ENCODE measurements at regions not wholly inside any gene's neighbourhood (a gene's known extent, or its start where the extent isn't known, plus 50 kb on each side); places are given as distances from the start of the nearest gene placed in this dataset.

DNA sequence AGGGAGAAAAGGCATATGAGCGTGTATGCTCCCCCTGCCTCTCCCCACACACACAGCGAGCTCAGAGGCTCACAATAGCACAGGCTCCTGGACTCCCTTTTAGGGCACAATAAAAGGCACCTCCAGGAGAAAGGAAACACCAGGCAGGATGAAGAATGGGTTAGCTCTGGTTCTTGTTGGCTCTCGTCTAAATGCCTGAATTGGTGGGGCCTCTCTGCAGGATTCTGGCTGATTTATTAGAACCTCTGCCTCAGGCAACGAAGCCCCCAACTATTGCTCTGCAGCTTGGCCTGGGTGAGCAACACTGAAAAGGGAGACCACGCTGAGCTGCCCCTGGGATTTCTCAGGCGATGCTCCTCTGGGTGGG is 590.9 kb upstream of the PLXNA2 start:
- BruUV-seq (replicated peaks): no TSS peak
- Histone ChIP-seq H3K36me3 (ENCODE audit: low read depth) (no peaks in the 10 kb centered on the region), H3K4me3 (no peak overlapping the region), H2AFZ (no peak overlapping the region), H3K4me2 (no peak overlapping the region), H4K20me1 (ENCODE audit: insufficient read depth) (no peaks in the 10 kb centered on the region), H3K9me3 (ENCODE audit: insufficient read depth, low read depth) (no peaks in the 10 kb centered on the region), H3K79me2 (ENCODE audit: low read depth) (no peaks in the 10 kb centered on the region), H3F3A (ENCODE audit: insufficient read depth, low read depth) (no peaks in the 10 kb centered on the region), H3K4me1 (replicated peaks; ENCODE audit: insufficient read depth) (no peaks in the 10 kb centered on the region), H3K27me3 (ENCODE audit: insufficient read depth, low read depth) (peaks cover 51% of the 10 kb centered on the region), H3K9me2 (ENCODE audit: insufficient read depth) (no peaks in the 10 kb centered on the region), H3K27ac (no peak overlapping the region)
- no peak for TF ChIP-seq EZH2 (IDR thresholded peaks at IDR 0.05; ENCODE audit: low read depth)
- TF ChIP-seq, protein P1, sequence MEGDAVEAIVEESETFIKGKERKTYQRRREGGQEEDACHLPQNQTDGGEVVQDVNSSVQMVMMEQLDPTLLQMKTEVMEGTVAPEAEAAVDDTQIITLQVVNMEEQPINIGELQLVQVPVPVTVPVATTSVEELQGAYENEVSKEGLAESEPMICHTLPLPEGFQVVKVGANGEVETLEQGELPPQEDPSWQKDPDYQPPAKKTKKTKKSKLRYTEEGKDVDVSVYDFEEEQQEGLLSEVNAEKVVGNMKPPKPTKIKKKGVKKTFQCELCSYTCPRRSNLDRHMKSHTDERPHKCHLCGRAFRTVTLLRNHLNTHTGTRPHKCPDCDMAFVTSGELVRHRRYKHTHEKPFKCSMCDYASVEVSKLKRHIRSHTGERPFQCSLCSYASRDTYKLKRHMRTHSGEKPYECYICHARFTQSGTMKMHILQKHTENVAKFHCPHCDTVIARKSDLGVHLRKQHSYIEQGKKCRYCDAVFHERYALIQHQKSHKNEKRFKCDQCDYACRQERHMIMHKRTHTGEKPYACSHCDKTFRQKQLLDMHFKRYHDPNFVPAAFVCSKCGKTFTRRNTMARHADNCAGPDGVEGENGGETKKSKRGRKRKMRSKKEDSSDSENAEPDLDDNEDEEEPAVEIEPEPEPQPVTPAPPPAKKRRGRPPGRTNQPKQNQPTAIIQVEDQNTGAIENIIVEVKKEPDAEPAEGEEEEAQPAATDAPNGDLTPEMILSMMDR (conservative IDR thresholded peaks at IDR 0.05): no peak
- no peak for DNase-seq
- ChIA-PET POLR2A (ENCODE audit: unreplicated experiment) (no interaction called here), CTCF (no interaction called here)
- intact Hi-C loops (cut with micrococcal nuclease; ENCODE audit: unreplicated experiment): no loop called here

DNA sequence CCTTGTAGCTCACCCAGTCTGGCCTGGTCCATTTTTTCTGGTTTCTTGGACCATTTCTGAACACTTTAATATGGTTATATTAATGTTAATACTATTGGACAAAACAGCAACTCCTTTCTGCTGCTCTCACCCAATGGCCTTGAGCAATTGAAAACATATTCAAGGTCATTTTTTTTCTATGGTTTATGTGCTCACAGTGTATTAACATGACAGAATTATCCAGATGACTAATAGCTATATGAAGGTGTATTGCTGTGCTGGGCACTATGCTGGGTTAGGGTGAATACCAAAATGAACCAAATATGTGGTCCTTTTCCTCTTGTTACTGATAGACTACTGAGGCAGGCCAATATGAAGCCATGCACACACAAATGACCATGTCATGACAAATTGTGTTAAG is 591.6 kb upstream of the PLXNA2 start:
- Histone ChIP-seq H3K79me2 (ENCODE audit: low read depth) (no peaks in the 10 kb centered on the region), H3F3A (ENCODE audit: insufficient read depth, low read depth) (no peaks in the 10 kb centered on the region), H3K36me3 (ENCODE audit: low read depth) (no peaks in the 10 kb centered on the region), H4K20me1 (ENCODE audit: insufficient read depth) (no peaks in the 10 kb centered on the region), H3K4me1 (replicated peaks; ENCODE audit: insufficient read depth) (no peaks in the 10 kb centered on the region), H3K4me3 (no peak overlapping the region), H3K27ac (no peak overlapping the region), H3K27me3 (ENCODE audit: insufficient read depth, low read depth) (peaks cover 45% of the 10 kb centered on the region), H3K9me3 (ENCODE audit: insufficient read depth, low read depth) (no peaks in the 10 kb centered on the region), H3K4me2 (no peak overlapping the region), H3K9me2 (ENCODE audit: insufficient read depth) (no peaks in the 10 kb centered on the region), H2AFZ (no peak overlapping the region)
- CTCF ChIA-PET: no interaction called here
- no TSS peak for BruUV-seq (replicated peaks)
- POLR2A ChIA-PET (ENCODE audit: unreplicated experiment): no interaction called here
- intact Hi-C loops (cut with micrococcal nuclease; ENCODE audit: unreplicated experiment): no loop called here
- no peak for DNase-seq
- TF ChIP-seq, protein P1 (conservative IDR thresholded peaks at IDR 0.05): no peak
- TF ChIP-seq EZH2 (IDR thresholded peaks at IDR 0.05; ENCODE audit: low read depth): no peak

DNA sequence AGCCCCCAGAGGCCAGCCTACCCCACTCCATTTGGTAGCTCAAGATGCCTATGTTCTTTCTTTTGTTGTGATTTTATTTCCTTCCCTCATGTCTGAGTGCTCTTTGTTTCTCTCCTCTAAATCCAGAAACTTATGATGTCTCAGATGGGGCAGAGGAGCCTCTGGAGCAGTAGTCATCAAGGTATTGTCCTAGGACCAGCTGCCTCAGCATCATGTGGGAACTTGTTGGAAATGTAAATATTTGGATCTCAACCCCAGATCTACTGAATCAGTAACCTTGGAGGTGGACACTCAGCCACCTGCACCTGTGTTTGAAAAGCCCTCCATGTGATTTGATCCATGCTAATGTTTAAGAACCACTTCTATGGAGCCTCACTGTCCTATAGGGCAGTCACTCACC is 593.1 kb upstream of the PLXNA2 start:
- no peaks in the 10 kb centered on the region for H3K9me2 ChIP-seq (ENCODE audit: insufficient read depth)
- intact Hi-C loops (cut with micrococcal nuclease; ENCODE audit: unreplicated experiment): no loop called here
- peaks cover 39% of the 10 kb centered on the region for H3K27me3 ChIP-seq (ENCODE audit: insufficient read depth, low read depth)
- TF ChIP-seq, protein P1 (conservative IDR thresholded peaks at IDR 0.05): no peak
- TF ChIP-seq EZH2 (IDR thresholded peaks at IDR 0.05; ENCODE audit: low read depth): no peak
- no peak overlapping the region for H2AFZ ChIP-seq
- H3F3A ChIP-seq (ENCODE audit: insufficient read depth, low read depth): no peaks in the 10 kb centered on the region
- no peak overlapping the region for H3K27ac ChIP-seq
- no peaks in the 10 kb centered on the region for H3K36me3 ChIP-seq (ENCODE audit: low read depth)
- H3K79me2 ChIP-seq (ENCODE audit: low read depth): no peaks in the 10 kb centered on the region
- BruUV-seq (replicated peaks): no TSS peak
- no peak for DNase-seq
- no peak overlapping the region for H3K4me2 ChIP-seq
- ChIA-PET CTCF (interaction anchor here (0.6 kb wide), 1 partner anchor 684 kb away, joined by 3 read pairs; no protein-coding TSS in a partner anchor), POLR2A (ENCODE audit: unreplicated experiment) (no interaction called here)
- H3K4me3 ChIP-seq: no peak overlapping the region
- no peaks in the 10 kb centered on the region for H3K9me3 ChIP-seq (ENCODE audit: insufficient read depth, low read depth)
- no peaks in the 10 kb centered on the region for H3K4me1 ChIP-seq (replicated peaks; ENCODE audit: insufficient read depth)
- no peaks in the 10 kb centered on the region for H4K20me1 ChIP-seq (ENCODE audit: insufficient read depth)

All from PC-9 (cell line).